ENCODE measurements at regions not wholly inside any gene's neighbourhood (a gene's known extent, or its start where the extent isn't known, plus 50 kb on each side); places are given as distances from the start of the nearest gene placed in this dataset.

- Mint-ChIP-seq H3K27ac (no peak overlapping the region), H3K9me3 (no peaks in the 10 kb centered on the region), H3K4me3 (no peak overlapping the region), H3K36me3 (no peaks in the 10 kb centered on the region), H3K27me3 (no peaks in the 10 kb centered on the region), H3K4me1 (no peaks in the 10 kb centered on the region)
- POLR2A ChIA-PET: no interaction called here
- no peak for ATAC-seq (ENCODE audit: low read depth)
- no peak for DNase-seq
These were observed 74.1 kb upstream of the UBE3A start for GRCh38 chr15:25512957-25513356.

GRCh38 chr15:25510146-25510545 is 71.3 kb upstream of the UBE3A start:
- POLR2A ChIA-PET: no interaction called here
- no peaks in the 10 kb centered on the region for H3K27me3 Mint-ChIP-seq
- H3K9me3 Mint-ChIP-seq: no peaks in the 10 kb centered on the region
- no peak for DNase-seq
- no peak for ATAC-seq (ENCODE audit: low read depth)
- H3K4me3 Mint-ChIP-seq: no peak overlapping the region
- no peaks in the 10 kb centered on the region for H3K36me3 Mint-ChIP-seq
- no peaks in the 10 kb centered on the region for H3K4me1 Mint-ChIP-seq
- H3K27ac Mint-ChIP-seq: no peak overlapping the region

- DNase-seq (no peak), ATAC-seq (ENCODE audit: low read depth) (no peak)
- Mint-ChIP-seq H3K4me1 (no peaks in the 10 kb centered on the region), H3K27me3 (no peaks in the 10 kb centered on the region), H3K9me3 (no peaks in the 10 kb centered on the region), H3K27ac (no peak overlapping the region), H3K36me3 (no peaks in the 10 kb centered on the region), H3K4me3 (no peak overlapping the region)
- POLR2A ChIA-PET: no interaction called here
These were observed 70.9 kb upstream of the UBE3A start for GRCh38 chr15:25509703-25510102.

GRCh38 chr15:25508369-25509002 is 69.7 kb upstream of the UBE3A start:
- ATAC-seq (ENCODE audit: low read depth) (no peak), DNase-seq (no peak)
- no peaks in the 10 kb centered on the region for H3K36me3 Mint-ChIP-seq
- H3K9me3 Mint-ChIP-seq: no peaks in the 10 kb centered on the region
- no peaks in the 10 kb centered on the region for H3K4me1 Mint-ChIP-seq
- POLR2A ChIA-PET: interaction anchor here (0.7 kb wide), 1 partner anchor 118 kb away, joined by 4 read pairs; no protein-coding TSS in a partner anchor
- no peaks in the 10 kb centered on the region for H3K27me3 Mint-ChIP-seq
- no peak overlapping the region for H3K4me3 Mint-ChIP-seq
- H3K27ac Mint-ChIP-seq: no peak overlapping the region

- Mint-ChIP-seq H3K36me3 (no peaks in the 10 kb centered on the region), H3K4me1 (no peaks in the 10 kb centered on the region), H3K27ac (no peak overlapping the region), H3K27me3 (no peaks in the 10 kb centered on the region), H3K9me3 (no peaks in the 10 kb centered on the region), H3K4me3 (no peak overlapping the region)
- POLR2A ChIA-PET: no interaction called here
- DNase-seq: no peak
- no peak for ATAC-seq (ENCODE audit: low read depth)
These were observed 65.5 kb upstream of the UBE3A start for GRCh38 chr15:25504307-25504706.

- H3K4me1 Mint-ChIP-seq: no peaks in the 10 kb centered on the region
- no peaks in the 10 kb centered on the region for H3K9me3 Mint-ChIP-seq
- H3K36me3 Mint-ChIP-seq: no peaks in the 10 kb centered on the region
- ATAC-seq (ENCODE audit: low read depth) (no peak), DNase-seq (no peak)
- no peak overlapping the region for H3K27ac Mint-ChIP-seq
- no peak overlapping the region for H3K4me3 Mint-ChIP-seq
- H3K27me3 Mint-ChIP-seq: no peaks in the 10 kb centered on the region
- POLR2A ChIA-PET: no interaction called here
These were observed 63.1 kb upstream of the UBE3A start for GRCh38 chr15:25501828-25502446.

GRCh38 chr15:25498835-25499234 is 60.0 kb upstream of the UBE3A start:
- Mint-ChIP-seq H3K27me3 (no peaks in the 10 kb centered on the region), H3K27ac (no peak overlapping the region), H3K36me3 (no peaks in the 10 kb centered on the region), H3K4me3 (no peak overlapping the region), H3K9me3 (peaks cover 5% of the 10 kb centered on the region), H3K4me1 (no peaks in the 10 kb centered on the region)
- POLR2A ChIA-PET: no interaction called here
- DNase-seq: no peak
- ATAC-seq (ENCODE audit: low read depth): no peak

- no peak for ATAC-seq (ENCODE audit: low read depth)
- no peaks in the 10 kb centered on the region for H3K4me1 Mint-ChIP-seq
- no peaks in the 10 kb centered on the region for H3K36me3 Mint-ChIP-seq
- no peak for DNase-seq
- peaks cover 5% of the 10 kb centered on the region for H3K9me3 Mint-ChIP-seq
- no peak overlapping the region for H3K27ac Mint-ChIP-seq
- no peaks in the 10 kb centered on the region for H3K27me3 Mint-ChIP-seq
- H3K4me3 Mint-ChIP-seq: no peak overlapping the region
- POLR2A ChIA-PET: no interaction called here
These were observed 59.1 kb upstream of the UBE3A start for GRCh38 chr15:25497934-25498333.

- Mint-ChIP-seq H3K36me3 (no peaks in the 10 kb centered on the region), H3K4me3 (no peak overlapping the region), H3K27me3 (no peaks in the 10 kb centered on the region), H3K9me3 (peaks cover 9% of the 10 kb centered on the region), H3K4me1 (no peaks in the 10 kb centered on the region), H3K27ac (no peak overlapping the region)
- DNase-seq: no peak
- POLR2A ChIA-PET: no interaction called here
- ATAC-seq (ENCODE audit: low read depth): no peak
These were observed 55.2 kb upstream of the UBE3A start for GRCh38 chr15:25493823-25494526.

- Mint-ChIP-seq H3K27me3 (no peaks in the 10 kb centered on the region), H3K9me3 (peaks cover 9% of the 10 kb centered on the region), H3K36me3 (no peaks in the 10 kb centered on the region)
These were observed 53.5 kb upstream of the UBE3A start for GRCh38 chr15:25492315-25492714.

More at GRCh38 chr15:25492315-25492714, 53.5 kb upstream of the UBE3A start:
- POLR2A ChIA-PET: no interaction called here
- DNase-seq (no peak), ATAC-seq (ENCODE audit: low read depth) (no peak)
- Mint-ChIP-seq H3K4me3 (no peak overlapping the region), H3K4me1 (no peaks in the 10 kb centered on the region), H3K27ac (no peak overlapping the region)

All from activated naive CD8-positive, alpha-beta T cell treated with anti-CD3 and anti-CD28 coated beads, Interleukin-2, amount 10 ng/mL, durations not matched to agents 7 days and 5 days (primary cell).